Stimulated activated CD4-positive, alpha-beta T cell treated with anti-CD3 and anti-CD28 coated beads, TNF-alpha, amount 100 ng/mL, for 4 hours (primary cell): ENCODE measurements at regions not wholly inside any gene's neighbourhood (a gene's known extent, or its start where the extent isn't known, plus 50 kb on each side); places are given as distances from the start of the nearest gene placed in this dataset.

Source experiments
- DNase-seq, 3 experiments: peaks; one replicate each; pipeline ENCODE4 v3.0.0-alpha.2; 2020; ENCODE audit warnings: low read depth in 3 of 3

DNA sequence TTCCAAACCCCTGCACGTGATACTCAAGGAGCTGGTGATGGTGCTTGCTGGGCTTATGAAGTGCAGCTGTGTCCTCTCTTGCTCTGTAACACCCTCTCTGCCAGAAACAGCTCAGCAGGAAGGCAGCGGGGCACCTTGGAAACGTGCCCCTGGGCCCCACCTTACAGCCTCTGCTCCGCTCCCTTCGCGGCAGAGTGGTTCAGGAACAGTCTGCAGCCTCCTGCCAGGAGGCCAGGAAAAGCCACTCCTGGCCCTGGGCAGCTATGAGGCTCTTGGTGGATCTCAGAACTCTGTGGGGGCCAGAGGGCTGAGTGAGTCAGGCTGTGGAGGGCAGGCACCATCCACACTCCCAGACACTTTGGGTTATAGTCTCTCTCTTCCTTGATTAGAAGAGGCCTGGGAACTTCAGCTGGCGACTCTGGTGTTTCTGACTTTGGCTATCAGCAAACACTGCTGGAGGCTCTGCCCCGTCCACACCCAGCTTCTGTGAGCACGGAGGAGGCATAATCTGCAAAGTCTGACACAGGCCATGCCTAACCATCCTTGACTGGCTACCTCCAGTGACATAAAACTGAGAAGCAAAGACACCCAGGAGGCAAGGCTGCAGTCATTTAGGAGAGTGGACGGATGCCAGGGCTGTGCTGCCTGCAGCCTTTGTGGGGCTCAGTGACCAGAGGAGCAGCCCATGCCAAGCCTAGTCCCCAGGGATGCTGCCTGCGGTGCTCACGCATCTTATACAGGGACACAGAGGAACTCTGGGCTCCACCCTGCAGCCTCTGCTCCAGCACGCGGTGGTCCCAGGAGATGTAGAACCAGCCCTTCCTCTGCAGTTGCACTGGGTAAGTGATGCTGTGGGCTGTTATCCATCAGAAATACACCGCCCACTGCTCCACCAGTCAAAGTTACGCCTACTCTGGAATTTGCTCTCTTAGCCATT is 65.3 kb downstream of the METRNL start:
- DNase-seq, result no peak

- DNase-seq, result no peak
Measured at GRCh38 chr17:83145358-83145738, 65.9 kb downstream of the METRNL start.

DNA sequence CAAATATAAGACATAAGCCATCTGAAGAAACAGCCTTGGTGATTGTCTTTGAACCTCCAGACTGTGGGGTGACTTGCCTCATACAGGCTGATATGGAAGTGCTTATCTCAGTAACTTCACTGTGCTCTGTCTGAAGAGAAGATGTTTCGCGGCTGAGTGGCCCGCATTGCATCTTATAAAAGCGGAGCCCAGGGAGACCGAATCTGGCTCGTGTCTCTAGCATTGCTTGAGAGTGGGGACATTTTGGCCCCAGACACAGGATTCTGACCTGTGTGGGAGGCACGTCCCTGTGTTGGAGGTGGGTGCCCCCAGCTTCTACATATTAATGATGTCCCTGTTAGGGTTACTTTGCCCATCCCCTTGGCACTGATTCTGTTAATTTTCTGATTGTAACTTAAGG is 66.4 kb downstream of the METRNL start:
- no peak for DNase-seq

DNA sequence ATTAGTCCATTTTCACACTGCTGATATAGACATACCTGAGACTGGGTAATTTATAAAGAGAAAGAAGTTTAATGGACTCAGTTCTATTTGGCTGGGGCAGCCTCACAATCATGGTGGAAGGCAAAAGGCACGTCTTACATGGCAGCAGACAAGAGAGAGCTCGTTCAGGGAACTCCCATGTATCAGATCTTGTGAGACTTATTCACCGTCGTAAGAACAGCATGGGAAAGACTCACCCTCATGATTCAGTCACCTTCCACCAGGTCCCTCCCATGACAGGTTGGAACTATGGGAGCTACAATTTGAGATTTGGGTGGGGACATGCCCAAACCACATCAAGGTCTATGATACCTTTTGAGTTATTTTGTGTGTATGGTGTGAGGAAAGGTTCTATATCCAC is 66.9 kb downstream of the METRNL start:
- no peak for DNase-seq

GRCh38 chr17:83147280-83147679 is 67.9 kb downstream of the METRNL start:
- no peak for DNase-seq

- no peak for DNase-seq
Measured at GRCh38 chr17:83148317-83149028, 69.1 kb downstream of the METRNL start.

- DNase-seq, result no peak
Measured at GRCh38 chr17:83149029-83149725, 69.8 kb downstream of the METRNL start.

- no peak for DNase-seq
Measured at GRCh38 chr17:83149761-83150251, 70.4 kb downstream of the METRNL start.

DNA sequence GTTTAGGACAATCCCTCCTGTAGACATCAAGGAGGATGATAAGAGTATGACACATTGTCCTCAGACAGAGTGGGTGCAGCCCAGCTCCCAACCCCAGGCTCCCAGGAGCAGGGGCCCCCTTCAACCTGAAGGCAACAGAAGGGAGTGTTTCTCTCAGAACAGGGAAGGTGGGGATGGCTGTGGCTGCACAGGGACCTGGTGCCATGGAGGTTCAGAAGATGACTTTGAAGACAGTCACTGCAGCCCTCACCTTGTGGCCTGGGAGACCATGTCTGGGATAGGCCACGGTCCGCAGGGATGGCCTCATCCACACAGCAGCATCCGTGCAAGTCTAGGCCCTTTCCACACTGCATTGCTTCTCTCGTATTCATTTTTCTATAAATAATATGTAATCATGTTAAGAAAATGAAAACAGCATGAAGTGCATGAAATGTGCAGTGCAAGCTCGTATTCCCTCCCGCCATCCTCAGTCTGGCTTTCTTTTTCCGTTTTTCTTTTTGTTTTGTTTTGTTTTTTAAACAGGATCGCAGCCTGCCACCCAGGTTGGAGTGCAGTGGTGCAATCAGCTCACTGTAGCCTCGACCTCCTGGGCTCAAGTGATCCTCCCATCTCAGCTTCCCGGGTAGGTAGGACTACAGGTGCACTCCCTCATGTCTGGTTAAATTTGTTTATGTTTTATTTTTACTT is 71.1 kb downstream of the METRNL start:
- DNase-seq, result no peak

GRCh38 chr17:83151056-83151441 is 71.6 kb downstream of the METRNL start:
- no peak for DNase-seq

GRCh38 chr17:83151442-83152226 is 72.2 kb downstream of the METRNL start:
- no peak for DNase-seq

- DNase-seq, result no peak
Measured at GRCh38 chr17:83152227-83152744, 72.9 kb downstream of the METRNL start.

- no peak for DNase-seq
Measured at GRCh38 chr17:83152745-83153611, 73.6 kb downstream of the METRNL start.

DNA sequence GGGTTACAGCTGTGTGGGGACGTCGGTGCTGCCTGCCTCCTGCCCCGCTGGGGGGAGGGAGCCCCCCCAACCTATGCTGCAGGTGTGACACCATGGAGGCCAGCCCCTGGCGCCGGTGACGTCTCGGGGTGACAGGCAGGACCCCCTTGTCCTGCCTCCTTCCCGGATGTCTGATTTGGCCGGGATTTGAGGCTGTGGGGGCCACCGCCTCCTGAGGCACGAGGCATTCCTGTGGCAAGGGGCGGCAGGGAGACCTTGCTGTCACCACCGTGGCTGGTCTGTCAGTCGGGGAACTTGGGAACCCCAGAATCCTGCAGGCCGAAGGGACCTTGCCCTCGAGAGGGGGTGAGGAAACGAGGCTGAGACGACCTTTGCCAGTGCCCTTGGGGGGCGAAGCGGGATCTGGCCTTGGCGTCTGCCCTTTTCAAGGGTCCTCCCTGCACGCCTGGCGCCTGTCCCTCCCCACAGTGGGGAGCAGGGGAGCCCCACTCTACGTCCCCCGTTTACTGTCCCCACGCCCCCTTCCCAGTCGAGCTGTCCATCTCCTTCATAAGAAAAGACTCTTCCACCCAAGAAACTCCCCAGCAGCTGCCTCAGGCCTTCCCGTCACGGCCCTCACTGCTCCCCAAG is 74.4 kb downstream of the METRNL start:
- DNase-seq, result no peak

- DNase-seq, result no peak
Measured at GRCh38 chr17:83154311-83155127, 75.1 kb downstream of the METRNL start.

DNA sequence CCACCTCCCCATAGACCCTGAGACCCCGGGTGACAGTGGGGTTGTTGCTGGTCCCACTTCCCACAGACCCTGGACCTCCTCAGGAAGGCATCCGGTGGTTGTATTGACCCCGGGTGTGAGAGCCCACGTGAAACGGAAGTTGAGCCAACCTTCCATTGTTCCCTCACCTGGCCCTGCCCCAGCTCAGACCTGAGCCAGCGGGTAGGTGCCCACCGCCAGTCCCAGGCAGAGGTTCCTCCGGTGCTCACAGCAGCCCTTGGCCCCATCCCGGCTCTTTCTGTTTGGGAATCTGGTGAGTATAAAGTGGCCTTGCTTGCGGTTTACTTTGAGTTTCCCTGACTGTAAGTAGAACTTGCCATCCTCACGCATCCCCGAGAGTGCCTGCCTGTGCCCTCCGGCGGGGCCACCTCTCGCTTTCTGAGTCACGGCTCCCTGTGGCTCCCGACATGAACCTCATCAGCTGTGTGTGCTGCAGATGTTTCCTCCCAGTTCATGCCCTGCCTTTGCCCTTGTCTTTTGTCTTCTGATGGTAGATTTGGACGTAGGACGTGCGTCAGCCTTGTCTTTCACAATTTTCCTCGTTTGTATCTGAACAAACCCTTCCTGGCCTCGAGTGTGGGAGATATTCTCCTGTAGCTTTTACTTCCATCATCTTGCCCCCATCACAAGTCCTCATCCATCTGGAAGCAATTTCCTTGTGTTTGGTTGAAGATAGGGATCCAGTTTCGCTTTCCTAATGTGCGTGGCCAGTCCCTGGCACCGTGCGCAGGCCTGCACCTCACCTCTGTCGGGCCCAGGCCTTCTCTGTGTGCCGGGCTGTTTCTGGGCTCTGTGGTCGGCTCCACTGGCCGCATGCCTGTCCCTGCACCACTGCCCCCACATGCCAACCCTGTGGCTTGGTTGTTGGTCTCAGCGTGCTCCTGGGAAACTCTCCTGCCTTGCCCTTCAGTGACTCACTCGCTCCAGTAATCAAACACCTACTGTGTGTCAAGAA is 76.0 kb downstream of the METRNL start:
- no peak for DNase-seq

DNA sequence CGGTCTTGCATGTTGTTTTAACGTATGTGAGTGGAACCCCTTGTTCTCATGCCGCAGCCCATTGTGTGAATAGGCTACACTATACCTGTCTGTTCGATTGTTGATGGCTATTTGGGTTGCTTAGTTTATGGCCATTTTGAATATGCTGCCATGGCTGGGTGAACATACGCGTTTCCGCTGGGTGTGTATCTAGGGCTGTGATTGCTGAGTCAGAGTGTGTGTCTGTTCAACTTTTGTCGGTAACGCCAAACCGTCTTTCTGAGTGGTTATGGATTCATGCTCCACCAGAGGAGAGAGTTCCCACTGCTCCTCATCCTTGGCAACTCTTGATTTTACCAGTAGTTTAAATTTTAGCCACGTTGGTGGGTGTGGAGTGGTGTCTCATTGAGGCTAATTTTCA is 77.0 kb downstream of the METRNL start:
- DNase-seq, result no peak
